H9 (cell line): ENCODE measurements at regions not wholly inside any gene's neighbourhood (a gene's known extent, or its start where the extent isn't known, plus 50 kb on each side); places are given as distances from the start of the nearest gene placed in this dataset.
"Not testable (repeated sequence)": the region's sequence is repeated elsewhere in the genome, so short reads cannot be mapped to it uniquely, and the experiment has no call there.

ENCODE experiments used
- DNase-seq: peaks from one replicate; pipeline ENCODE4 v3.0.0-alpha.2; 2017
- H2AFZ ChIP-seq: one replicate; pipeline ENCODE4 v1.6.1; 2013; ENCODE audit warnings: mild to moderate bottlenecking, low read length, control low read depth, moderate library complexity
- H2AK5ac ChIP-seq: 2 replicates; pipeline ENCODE4 v1.6.1; 2013; ENCODE audit warnings: low read length, control low read depth, mixed read lengths; ENCODE audit not compliant: insufficient read length
- H2BK120ac ChIP-seq: one replicate; pipeline ENCODE4 v1.6.1; 2013; ENCODE audit warnings: low read depth, mild to moderate bottlenecking, low read length, control low read depth, inconsistent platforms; ENCODE audit not compliant: poor library complexity, severe bottlenecking
- H2BK12ac ChIP-seq: 2 replicates; pipeline ENCODE4 v1.6.1; 2013; ENCODE audit warnings: low read length, control low read depth, mixed read lengths, low read depth; ENCODE audit not compliant: insufficient read length
- H2BK15ac ChIP-seq: 2 replicates; pipeline ENCODE4 v1.6.1; 2013; ENCODE audit warnings: low read depth, low read length, control low read depth
- H2BK20ac ChIP-seq: one replicate; pipeline ENCODE4 v1.6.1; 2013; ENCODE audit warnings: low read depth, mild to moderate bottlenecking, low read length, control low read depth, inconsistent platforms; ENCODE audit not compliant: poor library complexity, severe bottlenecking
- H2BK5ac ChIP-seq: 2 replicates; pipeline ENCODE4 v1.6.1; 2013; ENCODE audit warnings: low read length, control low read depth, mixed read lengths; ENCODE audit not compliant: insufficient read length
- H3K14ac ChIP-seq: 2 replicates; pipeline ENCODE4 v1.6.1; 2013; ENCODE audit warnings: low read length, control low read depth; ENCODE audit not compliant: insufficient read depth
- H3K18ac ChIP-seq: 2 replicates; pipeline ENCODE4 v1.6.1; 2013; ENCODE audit warnings: low read depth, mild to moderate bottlenecking, mixed read lengths, low read length, control low read depth; ENCODE audit not compliant: insufficient read length
- H3K23ac ChIP-seq: 2 replicates; pipeline ENCODE4 v1.6.1; 2013; ENCODE audit warnings: low read length, control low read depth, mixed read lengths, low read depth; ENCODE audit not compliant: insufficient read length
- H3K23me2 ChIP-seq: 2 replicates; pipeline ENCODE4 v1.6.1; 2013; ENCODE audit warnings: low read depth, mild to moderate bottlenecking, mixed read lengths, low read length, control low read depth; ENCODE audit not compliant: insufficient read length, poor library complexity, severe bottlenecking
- H3K27ac ChIP-seq: 2 replicates; pipeline ENCODE4 v1.5.1; 2013; ENCODE audit warnings: low read length, control low read depth, mixed read lengths, low read depth; ENCODE audit not compliant: insufficient read length
- H3K27me3 ChIP-seq: 2 replicates; pipeline ENCODE4 v1.6.1; 2013; ENCODE audit warnings: low read length, control low read depth, inconsistent platforms; ENCODE audit not compliant: insufficient read depth
- H3K4ac ChIP-seq: 2 replicates; pipeline ENCODE4 v1.6.1; 2013; ENCODE audit warnings: low read depth, mild to moderate bottlenecking, control low read depth, inconsistent platforms, low read length, moderate library complexity
- H3K4me1 ChIP-seq: 2 replicates; pipeline ENCODE4 v1.6.1; 2013; ENCODE audit warnings: low read length, control low read depth, inconsistent platforms; ENCODE audit not compliant: insufficient read depth
- H3K4me2 ChIP-seq: 2 replicates; pipeline ENCODE4 v1.6.1; 2013; ENCODE audit warnings: low read length, control low read depth, mixed read lengths; ENCODE audit not compliant: insufficient read length, insufficient read depth
- H3K56ac ChIP-seq: 2 replicates; pipeline ENCODE4 v1.6.1; 2013; ENCODE audit warnings: low read depth, mild to moderate bottlenecking, mixed read lengths, low read length, control low read depth; ENCODE audit not compliant: insufficient read length
- H3K79me1 ChIP-seq: 2 replicates; pipeline ENCODE4 v1.6.1; 2013; ENCODE audit warnings: low read depth, mild to moderate bottlenecking, moderate library complexity, low read length, control low read depth, inconsistent platforms; ENCODE audit not compliant: insufficient read depth, poor library complexity, severe bottlenecking
- H3K79me2 ChIP-seq: 2 replicates; pipeline ENCODE4 v1.6.1; 2013; ENCODE audit warnings: low read length, control low read depth, inconsistent platforms; ENCODE audit not compliant: insufficient read depth
- H3K9ac ChIP-seq: 2 replicates; pipeline ENCODE4 v1.6.1; 2013; ENCODE audit warnings: low read length, control low read depth, mixed read lengths; ENCODE audit not compliant: insufficient read length; ENCODE audit errors: extremely low read depth
- H3K9me3 ChIP-seq: one replicate; pipeline ENCODE4 v1.6.1; 2013; ENCODE audit warnings: low read depth, low read length, inconsistent platforms; ENCODE audit not compliant: control insufficient read depth
- H3T11ph ChIP-seq: one replicate; pipeline ENCODE4 v1.6.1; 2013; ENCODE audit warnings: mild to moderate bottlenecking, low read length, control low read depth, inconsistent platforms
- H4K20me1 ChIP-seq: one replicate; pipeline ENCODE4 v1.6.1; 2013; ENCODE audit not compliant: control insufficient read depth, insufficient read length, insufficient read depth
- H4K5ac ChIP-seq: 2 replicates; pipeline ENCODE4 v1.6.1; 2013; ENCODE audit warnings: low read depth, mild to moderate bottlenecking, mixed read lengths, low read length, control low read depth; ENCODE audit not compliant: insufficient read length
- H4K8ac ChIP-seq: replicated peaks from 2 replicates; pipeline ENCODE4 v1.6.1; 2013; ENCODE audit warnings: low read length, control low read depth, mixed read lengths, low read depth; ENCODE audit not compliant: insufficient read length
- H4K91ac ChIP-seq: 2 replicates; pipeline ENCODE4 v1.6.1; 2013; ENCODE audit warnings: low read depth, mild to moderate bottlenecking, moderate library complexity, mixed read lengths, low read length, control low read depth; ENCODE audit not compliant: insufficient read length
- H3K27ac Mint-ChIP-seq, 3 experiments: 2 replicates in 2 of 3; 3 replicates in 1 of 3; pipeline ENCODE4 v1.8.0; 2020 to 2021; ENCODE audit warnings: mixed read lengths in 3 of 3, mild to moderate bottlenecking in 1 of 3, moderate library complexity in 1 of 3
- H3K27me3 Mint-ChIP-seq: 2 replicates; pipeline ENCODE4 v1.8.0; 2021; ENCODE audit warnings: low read depth, mild to moderate bottlenecking, moderate library complexity, mixed read lengths
- H3K36me3 Mint-ChIP-seq, 3 experiments: 2 replicates in 2 of 3; 3 replicates in 1 of 3; pipeline ENCODE4 v1.8.0; 2020 to 2021; ENCODE audit warnings: low read depth in 3 of 3, mixed read lengths in 3 of 3; ENCODE audit not compliant: insufficient read depth in 1 of 3
- H3K4me1 Mint-ChIP-seq, 2 experiments: 2 replicates each; pipeline ENCODE4 v1.8.0; 2020; ENCODE audit warnings: mixed read lengths in 2 of 2
- H3K4me3 Mint-ChIP-seq, 2 experiments: 2 replicates in 1 of 2; 3 replicates in 1 of 2; pipeline ENCODE4 v1.8.0; 2020 to 2021; ENCODE audit warnings: mild to moderate bottlenecking in 2 of 2, mixed read lengths in 2 of 2, moderate library complexity in 1 of 2
- H3K9me3 Mint-ChIP-seq, 2 experiments: 2 replicates in 1 of 2; 3 replicates in 1 of 2; pipeline ENCODE4 v1.8.0; 2020; ENCODE audit warnings: mild to moderate bottlenecking in 2 of 2, mixed read lengths in 2 of 2, moderate library complexity in 1 of 2
- WGBS: extraction: QIAGEN DNeasy Blood & Tissue Kit; methylation state at CpG from one replicate; pipeline ENCODE4 v1.1.7; 2013; ENCODE audit warnings: missing lambda C conversion rate, low lambda C conversion rate, mixed read lengths; ENCODE audit not compliant: insufficient read length; ENCODE audit errors: extremely low coverage; 5-methylcytosine and 5-hydroxymethylcytosine counted together
- TF ChIP-seq, protein P1 (sequence below): fragments of 200-600 bp; sonication (generic); conservative IDR thresholded peaks from 3 replicates; pipeline ENCODE4 v1.8.0; 2021; ENCODE audit warnings: antibody characterized with exemption, mild to moderate bottlenecking

DNA sequence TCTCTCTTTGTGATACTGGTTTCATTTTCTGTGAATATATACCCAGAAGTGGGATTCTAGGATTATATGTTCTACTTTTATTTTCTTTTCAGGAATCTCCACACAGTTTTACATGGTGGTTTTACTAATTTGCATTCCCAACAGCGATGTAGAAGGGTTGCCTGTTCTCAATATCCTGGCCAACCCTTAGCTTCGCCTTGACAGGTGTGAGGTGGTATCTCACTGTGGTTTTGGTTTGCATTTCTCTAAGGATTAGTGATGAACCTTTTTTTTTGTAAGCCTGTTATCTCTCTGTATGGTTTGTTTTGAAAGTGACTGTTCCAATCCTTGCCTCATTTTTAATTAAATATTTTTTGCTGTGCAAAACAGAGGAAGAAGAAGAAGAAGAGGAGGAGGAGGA, 937.7 kb downstream of the CDH8 start:
- TF ChIP-seq, protein P1, sequence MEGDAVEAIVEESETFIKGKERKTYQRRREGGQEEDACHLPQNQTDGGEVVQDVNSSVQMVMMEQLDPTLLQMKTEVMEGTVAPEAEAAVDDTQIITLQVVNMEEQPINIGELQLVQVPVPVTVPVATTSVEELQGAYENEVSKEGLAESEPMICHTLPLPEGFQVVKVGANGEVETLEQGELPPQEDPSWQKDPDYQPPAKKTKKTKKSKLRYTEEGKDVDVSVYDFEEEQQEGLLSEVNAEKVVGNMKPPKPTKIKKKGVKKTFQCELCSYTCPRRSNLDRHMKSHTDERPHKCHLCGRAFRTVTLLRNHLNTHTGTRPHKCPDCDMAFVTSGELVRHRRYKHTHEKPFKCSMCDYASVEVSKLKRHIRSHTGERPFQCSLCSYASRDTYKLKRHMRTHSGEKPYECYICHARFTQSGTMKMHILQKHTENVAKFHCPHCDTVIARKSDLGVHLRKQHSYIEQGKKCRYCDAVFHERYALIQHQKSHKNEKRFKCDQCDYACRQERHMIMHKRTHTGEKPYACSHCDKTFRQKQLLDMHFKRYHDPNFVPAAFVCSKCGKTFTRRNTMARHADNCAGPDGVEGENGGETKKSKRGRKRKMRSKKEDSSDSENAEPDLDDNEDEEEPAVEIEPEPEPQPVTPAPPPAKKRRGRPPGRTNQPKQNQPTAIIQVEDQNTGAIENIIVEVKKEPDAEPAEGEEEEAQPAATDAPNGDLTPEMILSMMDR = no peak
- no peak overlapping the region for H3K18ac ChIP-seq
- WGBS = no CpG with 5 or more reads among the region's 2 CpGs
- H3K4me2 ChIP-seq = no peak overlapping the region
- H3K9me3 Mint-ChIP-seq = peaks cover 2 to 3% of the 10 kb centered on the region in 2 experiments; a peak in 3 of 5 replicates
- no peak overlapping the region for H3T11ph ChIP-seq
- H3K36me3 Mint-ChIP-seq = no peaks in the 10 kb centered on the region
- H3K27me3 Mint-ChIP-seq = no peaks in the 10 kb centered on the region; the same call in 1 of the 2 replicates
- no peak overlapping the region for H3K9ac ChIP-seq
- no peaks in the 10 kb centered on the region for H3K23me2 ChIP-seq
- H3K56ac ChIP-seq = no peak overlapping the region
- no peaks in the 10 kb centered on the region for H3K9me3 ChIP-seq
- H3K27ac Mint-ChIP-seq = no peak overlapping the region
- H3K14ac ChIP-seq = no peak overlapping the region
- no peaks in the 10 kb centered on the region for H4K20me1 ChIP-seq
- H2AK5ac ChIP-seq = no peak overlapping the region
- no peaks in the 10 kb centered on the region for H3K4me1 ChIP-seq
- no peak for DNase-seq
- H2BK12ac ChIP-seq = no peak overlapping the region
- H3K23ac ChIP-seq = no peak overlapping the region
- no peaks in the 10 kb centered on the region for H3K27me3 ChIP-seq
- H3K79me1 ChIP-seq = no peaks in the 10 kb centered on the region
- no peak overlapping the region for H2BK5ac ChIP-seq
- H3K4ac ChIP-seq = no peak overlapping the region
- H2BK120ac ChIP-seq = no peak overlapping the region
- no peaks in the 10 kb centered on the region for H3K4me1 Mint-ChIP-seq
- no peak overlapping the region for H3K4me3 Mint-ChIP-seq
- no peak overlapping the region for H2AFZ ChIP-seq
- no peak overlapping the region for H3K27ac ChIP-seq
- no peak overlapping the region for H4K5ac ChIP-seq
- no peak overlapping the region for H4K8ac ChIP-seq
- H2BK20ac ChIP-seq = no peak overlapping the region
- no peak overlapping the region for H2BK15ac ChIP-seq
- no peaks in the 10 kb centered on the region for H3K79me2 ChIP-seq
- no peak overlapping the region for H4K91ac ChIP-seq

DNA sequence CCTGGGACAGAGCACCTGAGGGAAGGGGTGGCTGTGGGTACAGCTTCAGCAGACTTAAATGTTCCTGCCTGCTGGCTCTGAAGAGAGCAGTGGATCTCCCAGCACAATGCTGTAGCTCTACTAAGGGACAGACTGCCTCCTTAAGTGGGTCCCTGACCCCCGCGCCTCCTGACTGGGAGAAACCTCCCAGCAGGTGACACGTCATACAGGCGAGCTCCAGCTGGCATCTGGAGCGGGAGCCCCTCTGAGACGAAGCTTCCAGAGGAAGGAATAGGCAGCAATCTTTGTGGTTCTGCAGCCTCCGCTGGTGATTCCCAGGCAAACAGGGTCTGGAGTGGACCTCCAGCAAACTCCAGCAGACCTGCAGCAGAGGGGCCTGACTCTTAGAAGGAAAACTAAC, 944.9 kb downstream of the CDH8 start:
- H2BK12ac ChIP-seq, H2BK5ac ChIP-seq, H3K27me3 ChIP-seq, H2BK120ac ChIP-seq, H3K9me3 ChIP-seq, H3K79me1 ChIP-seq, H3K23ac ChIP-seq, H3K4me2 ChIP-seq, H3K27ac ChIP-seq, H4K8ac ChIP-seq, DNase-seq, H2BK15ac ChIP-seq, H2AFZ ChIP-seq, H3K4me1 Mint-ChIP-seq, H3K56ac ChIP-seq, H3K27me3 Mint-ChIP-seq, H3K4me1 ChIP-seq, H3K36me3 Mint-ChIP-seq, H3K9ac ChIP-seq, H2BK20ac ChIP-seq, H3K18ac ChIP-seq, H3K4me3 Mint-ChIP-seq, H3K14ac ChIP-seq, H3T11ph ChIP-seq, H3K9me3 Mint-ChIP-seq, H4K20me1 ChIP-seq, H2AK5ac ChIP-seq, H3K79me2 ChIP-seq, H4K91ac ChIP-seq, H4K5ac ChIP-seq, H3K4ac ChIP-seq, H3K23me2 ChIP-seq: not testable (repeated sequence)
- peak overlapping the region in 1 of 3 experiments; percentile 17; a peak in 1 of 7 replicates for H3K27ac Mint-ChIP-seq
- no CpG with 5 or more reads among the region's 7 CpGs for WGBS
